HEK293 (cell line): ENCODE measurements at regions not wholly inside any gene's neighbourhood (a gene's known extent, or its start where the extent isn't known, plus 50 kb on each side); places are given as distances from the start of the nearest gene placed in this dataset.
"Not testable (repeated sequence)": the region's sequence is repeated elsewhere in the genome, so short reads cannot be mapped to it uniquely, and the experiment has no call there.

Experiments
- REPIN1 ChIP-seq: fragments of 450-650 bp; formaldehyde crosslinking; IDR thresholded peaks from 2 replicates; pipeline ENCODE4 v1.5.1; 2017; ENCODE audit warnings: missing biosample characterization, missing genetic modification characterization, low read depth
- YY1 ChIP-seq: fragments of 450-650 bp; formaldehyde crosslinking; IDR thresholded peaks from 2 replicates; pipeline ENCODE4 v1.5.1; 2018; ENCODE audit warnings: missing biosample characterization, missing genetic modification characterization
- ZNF184 ChIP-seq: fragments of 450-650 bp; IDR thresholded peaks from 2 replicates; pipeline ENCODE4 v1.5.1; 2018; ENCODE audit warnings: missing biosample characterization, mild to moderate bottlenecking, missing genetic modification characterization

DNA sequence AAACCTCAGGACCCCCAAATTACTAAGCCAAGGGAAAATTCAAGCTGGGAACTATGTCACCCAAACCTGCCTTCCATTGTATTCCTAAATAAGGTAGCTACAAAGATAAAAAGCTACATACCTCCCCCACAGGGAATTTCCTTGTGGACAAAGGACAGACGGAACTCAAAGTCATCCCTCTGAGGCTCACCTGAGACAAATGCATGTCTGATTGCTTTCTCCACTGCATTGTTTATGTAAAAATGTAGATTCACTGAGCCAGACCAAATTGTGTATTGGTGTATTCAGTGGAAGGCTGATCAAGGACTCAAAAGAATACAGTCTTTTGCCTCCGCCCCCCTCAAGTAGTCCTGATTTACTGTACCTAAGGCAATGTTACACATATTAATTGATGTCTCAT, 80.5 kb upstream of the NOX4 start:
- TF ChIP-seq ZNF184, YY1, REPIN1 (tag by site-specific recombination): not testable (repeated sequence)
